NOMO-1 (cell line): ENCODE measurements at regions not wholly inside any gene's neighbourhood (a gene's known extent, or its start where the extent isn't known, plus 50 kb on each side); places are given as distances from the start of the nearest gene placed in this dataset.
"Not testable (repeated sequence)": the region's sequence is repeated elsewhere in the genome, so short reads cannot be mapped to it uniquely, and the experiment has no call there.

Experiments used
- DNase-seq, 2 experiments: peaks; one replicate each; lab custom pipeline; 2025; ENCODE audit not compliant: unreplicated experiment in 2 of 2; lab: John Stamatoyannopoulos, UW

- DNase-seq: no peak
Observed at GRCh38 chr2:145764631-145765030, 1244.7 kb upstream of the ZEB2 start.

DNA sequence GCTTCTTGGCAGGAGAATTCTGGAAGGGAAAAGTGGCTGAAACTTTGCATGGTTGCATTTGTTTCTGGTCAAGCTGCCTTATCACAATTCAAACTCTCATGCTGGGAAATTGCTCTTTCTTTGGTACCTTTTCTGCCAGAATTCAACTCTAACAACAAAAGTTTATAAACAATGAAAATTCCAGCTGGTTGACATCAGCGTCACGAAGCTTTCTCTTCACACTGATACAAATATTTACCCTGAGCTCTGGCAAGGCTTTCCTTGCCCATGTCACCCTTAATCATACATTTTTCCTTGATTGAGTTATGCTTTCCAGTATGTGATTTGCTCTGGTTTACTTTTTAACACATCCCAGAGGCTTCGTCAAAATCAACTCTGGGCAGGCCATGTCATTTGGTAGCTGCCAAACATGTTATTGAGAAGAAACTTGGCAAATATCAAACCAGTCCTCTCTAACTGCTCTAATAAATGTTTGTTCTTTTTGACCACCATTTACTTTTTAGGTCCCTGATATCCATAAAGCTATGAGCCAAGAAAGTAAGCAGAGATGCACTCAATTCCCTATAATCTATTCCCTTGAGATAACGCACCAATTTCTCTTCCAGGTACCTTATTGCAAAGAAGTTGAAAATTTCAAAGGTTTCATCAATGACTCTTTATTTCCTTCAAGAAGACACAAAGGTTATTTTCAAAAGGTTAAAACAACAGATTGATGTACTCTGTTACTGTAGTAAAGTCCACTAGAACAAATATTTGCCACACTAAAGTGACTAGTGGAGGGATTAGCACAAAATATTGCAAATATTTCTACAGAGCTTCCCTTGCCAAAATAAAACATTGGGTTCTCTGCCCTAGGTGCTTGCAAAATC is 1241.1 kb upstream of the ZEB2 start:
- no peak for DNase-seq

GRCh38 chr2:145759228-145759915 is 1239.5 kb upstream of the ZEB2 start:
- DNase-seq: no peak

GRCh38 chr2:145757503-145758246 is 1237.8 kb upstream of the ZEB2 start:
- DNase-seq: no peak

DNA sequence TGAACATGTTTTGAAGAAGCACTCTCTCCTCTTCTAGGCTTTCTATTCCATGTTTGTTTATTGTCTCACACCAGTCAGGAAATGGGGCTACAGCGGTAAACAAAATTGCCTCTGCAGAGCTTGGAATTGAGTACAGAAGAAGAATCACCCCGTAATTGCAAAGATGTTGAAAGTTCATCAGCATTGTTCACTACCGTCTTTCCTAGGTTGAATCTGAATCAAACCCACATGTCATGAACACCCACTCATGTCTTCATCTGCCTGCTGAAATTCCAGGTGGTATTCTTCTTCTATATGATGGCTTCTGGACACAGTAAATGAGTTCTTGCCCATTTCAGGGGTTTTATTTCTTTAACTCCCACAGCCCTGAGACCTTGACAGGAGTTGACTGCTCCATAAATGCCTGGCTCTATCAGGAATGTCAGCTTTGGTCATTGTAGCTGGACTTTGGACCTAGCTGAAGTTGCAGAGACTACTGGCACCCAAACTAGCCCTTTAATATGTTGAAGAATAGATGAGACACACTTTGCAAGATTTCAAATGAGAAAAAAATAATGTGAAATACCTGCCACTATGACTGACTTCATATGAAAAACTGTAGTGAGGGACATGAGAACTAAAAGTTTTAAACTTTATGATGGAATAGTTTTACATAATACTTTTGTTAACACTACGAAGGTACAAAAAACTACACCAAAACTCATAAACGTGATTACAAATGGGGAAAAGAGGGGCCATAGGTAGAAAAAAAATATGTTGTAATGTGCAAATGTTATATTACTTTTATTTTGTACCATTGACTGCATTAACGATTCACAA is 1235.3 kb upstream of the ZEB2 start:
- DNase-seq: no peak

DNA sequence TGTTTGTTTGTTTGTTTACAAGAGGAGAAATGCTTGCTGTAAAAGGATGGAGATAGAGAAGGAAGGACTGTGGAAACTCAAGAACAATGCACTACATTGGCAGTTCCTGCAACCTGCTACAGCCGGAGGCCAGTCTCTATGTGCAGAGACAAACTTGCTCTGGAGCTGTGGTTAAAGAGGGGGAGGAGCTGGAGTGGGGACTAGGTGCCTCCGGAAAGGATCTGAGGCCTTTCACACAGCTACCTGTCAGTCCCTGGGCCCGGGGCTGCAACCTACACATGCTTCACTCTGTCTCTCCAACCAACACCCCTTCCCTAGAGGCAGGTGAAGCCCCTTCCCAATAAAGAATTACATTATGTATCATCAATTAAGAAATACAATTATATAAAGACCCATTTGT is 1234.0 kb upstream of the ZEB2 start:
- DNase-seq: no peak

DNA sequence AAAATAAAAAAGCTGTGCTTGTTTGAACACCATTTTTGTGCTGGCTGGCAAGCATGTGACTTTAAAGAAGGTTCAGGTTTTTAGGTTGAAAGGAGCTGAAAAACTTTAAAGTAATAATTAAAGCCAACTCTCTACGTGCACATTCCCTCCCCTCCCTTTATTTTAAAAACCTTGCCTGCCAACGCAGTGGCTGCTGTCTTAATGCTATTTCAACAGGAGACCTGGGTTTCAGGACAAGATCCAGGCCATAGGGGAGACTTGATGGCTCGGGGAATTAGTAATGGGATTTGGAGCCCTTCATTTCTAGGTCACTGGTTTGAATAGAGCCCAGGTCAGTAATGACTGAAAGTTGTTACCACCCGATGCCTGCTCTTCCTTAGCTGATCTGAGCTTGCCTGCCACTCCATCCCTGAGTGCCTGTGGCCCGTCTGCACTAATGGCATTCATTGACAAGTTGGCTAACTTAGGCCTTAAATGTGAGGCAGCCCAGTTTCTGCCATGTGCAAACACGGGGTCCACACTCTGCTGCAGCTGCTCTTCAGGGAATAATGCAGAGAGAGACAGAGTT is 1233.2 kb upstream of the ZEB2 start:
- DNase-seq: no peak

GRCh38 chr2:145752091-145752806 is 1232.3 kb upstream of the ZEB2 start:
- peak; percentile 59 to 85 for DNase-seq

DNA sequence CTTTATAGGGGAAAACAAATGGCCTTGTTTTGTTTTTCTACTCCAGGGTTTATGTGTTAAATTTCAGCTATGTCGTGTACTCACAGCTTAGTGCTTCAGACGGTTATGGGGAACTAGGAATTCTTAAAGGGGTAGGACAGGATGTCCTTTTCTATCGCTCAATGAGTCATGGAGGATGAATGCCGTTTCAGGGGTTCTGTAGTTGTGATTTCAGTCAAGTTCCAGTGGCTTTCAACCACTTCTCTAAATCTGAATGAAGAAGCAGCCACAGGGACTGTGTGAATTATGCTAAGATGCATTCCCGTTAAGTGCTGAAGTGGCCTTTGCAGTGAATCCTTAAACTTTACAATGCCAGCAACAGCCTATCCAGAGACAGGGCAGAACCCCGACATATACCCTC is 1231.7 kb upstream of the ZEB2 start:
- peak; percentile 74 to 96 for DNase-seq

- no peak for DNase-seq
Observed at GRCh38 chr2:145751155-145751554, 1231.2 kb upstream of the ZEB2 start.

DNA sequence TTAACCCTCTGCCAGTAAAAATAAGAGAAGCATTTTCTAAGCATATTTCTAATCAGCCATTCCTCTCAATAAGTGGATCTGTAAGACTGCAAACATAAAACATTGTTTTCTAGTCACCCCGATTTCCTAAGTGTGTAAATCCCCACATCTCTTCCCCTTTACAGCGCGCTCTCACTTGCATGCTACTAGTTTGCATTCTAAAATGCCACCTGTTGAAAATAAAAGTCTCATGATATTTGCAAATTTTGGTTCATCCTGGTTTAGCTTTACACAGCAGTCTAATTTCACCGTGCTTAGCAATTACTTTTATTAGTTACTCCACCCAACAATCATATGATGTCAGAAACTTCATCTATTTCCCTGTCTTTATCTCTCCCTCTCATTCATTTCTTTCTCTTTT is 1230.7 kb upstream of the ZEB2 start:
- DNase-seq: no peak

DNA sequence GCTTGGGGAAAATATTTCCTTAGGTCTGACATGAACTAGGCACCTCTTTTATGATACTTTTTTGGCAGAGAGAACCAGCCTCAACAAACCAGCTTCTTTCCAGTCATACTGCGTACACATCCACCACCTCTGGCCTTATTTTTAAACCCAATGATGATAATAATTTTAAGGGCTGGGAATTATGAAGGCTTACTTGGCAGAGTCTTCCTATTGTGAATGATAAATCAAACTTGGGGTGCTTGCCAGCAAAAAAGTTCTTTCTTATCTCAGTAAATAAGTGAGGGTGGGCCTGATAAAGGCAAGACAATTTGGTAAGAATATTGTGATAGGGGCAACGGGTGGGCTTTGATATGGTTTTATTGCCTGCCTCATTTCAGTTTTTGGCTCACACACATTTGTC is 1230.2 kb upstream of the ZEB2 start:
- DNase-seq: no peak

- DNase-seq: no peak
Observed at GRCh38 chr2:145749556-145749955, 1229.6 kb upstream of the ZEB2 start.

GRCh38 chr2:145748927-145749326 is 1229.0 kb upstream of the ZEB2 start:
- no peak for DNase-seq

GRCh38 chr2:145747715-145748114 is 1227.8 kb upstream of the ZEB2 start:
- DNase-seq: no peak

DNA sequence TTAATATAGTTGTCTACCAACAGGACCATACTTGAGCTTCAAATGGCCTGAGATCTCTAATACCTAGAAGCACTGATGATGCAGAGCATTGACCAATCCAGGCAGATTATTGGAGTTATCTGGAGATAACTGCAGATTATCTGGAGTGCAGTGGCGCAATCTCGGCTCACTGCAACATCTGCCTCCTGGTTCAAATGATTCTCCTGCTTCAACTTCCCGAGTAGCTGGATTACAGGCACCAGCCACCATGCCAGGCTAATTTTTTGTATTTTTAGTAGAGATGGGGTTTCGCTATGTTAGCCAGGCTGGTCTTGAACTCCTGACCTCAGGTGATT is 1225.4 kb upstream of the ZEB2 start:
- DNase-seq: not testable (repeated sequence)

- peak in 1 of 2 experiments; percentile 28 for DNase-seq
Observed at GRCh38 chr2:145744541-145745386, 1224.8 kb upstream of the ZEB2 start.

GRCh38 chr2:145743011-145743410 is 1223.1 kb upstream of the ZEB2 start:
- DNase-seq: peak; percentile 19 to 53

GRCh38 chr2:145741636-145742035 is 1221.7 kb upstream of the ZEB2 start:
- DNase-seq: no peak
